ENCODE measurements at regions not wholly inside any gene's neighbourhood (a gene's known extent, or its start where the extent isn't known, plus 50 kb on each side); places are given as distances from the start of the nearest gene placed in this dataset.
"Not testable (repeated sequence)": the region's sequence is repeated elsewhere in the genome, so short reads cannot be mapped to it uniquely, and the experiment has no call there.

GRCh38 chr2:167817908-167818307 lies 429.5 kb downstream of the STK39 start:
- intact Hi-C loops (cut with DNase I) = no loop called here
- TF ChIP-seq CTCF (IDR thresholded peaks at IDR 0.05) = no peak
- no peak for DNase-seq
- Histone ChIP-seq H3K4me1 (no peaks in the 10 kb centered on the region), H3K27ac (no peak overlapping the region), H3K4me3 (no peak overlapping the region), H3K27me3 (no peaks in the 10 kb centered on the region), H3K9me3 (no peaks in the 10 kb centered on the region), H3K36me3 (no peaks in the 10 kb centered on the region)
- no peak for ATAC-seq

GRCh38 chr2:167817422-167817821 lies 430.0 kb downstream of the STK39 start:
- Histone ChIP-seq H3K27me3 (no peaks in the 10 kb centered on the region), H3K4me3 (no peak overlapping the region), H3K36me3 (no peaks in the 10 kb centered on the region), H3K9me3 (no peaks in the 10 kb centered on the region), H3K4me1 (no peaks in the 10 kb centered on the region), H3K27ac (no peak overlapping the region)
- intact Hi-C loops (cut with DNase I) = no loop called here
- DNase-seq = no peak
- no peak for ATAC-seq
- no peak for TF ChIP-seq CTCF (IDR thresholded peaks at IDR 0.05)

- ATAC-seq = no peak
- intact Hi-C loops (cut with DNase I) = no loop called here
- Histone ChIP-seq H3K27ac (no peak overlapping the region), H3K27me3 (no peaks in the 10 kb centered on the region), H3K36me3 (no peaks in the 10 kb centered on the region), H3K9me3 (no peaks in the 10 kb centered on the region), H3K4me1 (no peaks in the 10 kb centered on the region), H3K4me3 (no peak overlapping the region)
- no peak for TF ChIP-seq CTCF (IDR thresholded peaks at IDR 0.05)
- DNase-seq = no peak
These were observed 430.5 kb downstream of the STK39 start for GRCh38 chr2:167816874-167817290.

GRCh38 chr2:167814881-167815718 lies 432.3 kb downstream of the STK39 start:
- Histone ChIP-seq H3K36me3 (no peaks in the 10 kb centered on the region), H3K4me3 (no peak overlapping the region), H3K4me1 (no peaks in the 10 kb centered on the region), H3K27me3 (no peaks in the 10 kb centered on the region), H3K9me3 (no peaks in the 10 kb centered on the region), H3K27ac (no peak overlapping the region)
- ATAC-seq (no peak), DNase-seq (no peak)
- no peak for TF ChIP-seq CTCF (IDR thresholded peaks at IDR 0.05)
- intact Hi-C loops (cut with DNase I) = no loop called here

GRCh38 chr2:167814482-167814880 lies 432.9 kb downstream of the STK39 start:
- H3K9me3 ChIP-seq; intact Hi-C loops (cut with DNase I); H3K4me1 ChIP-seq; H3K27ac ChIP-seq; H3K4me3 ChIP-seq; H3K27me3 ChIP-seq; ATAC-seq; DNase-seq; H3K36me3 ChIP-seq: not testable (repeated sequence)

- ATAC-seq; H3K27ac ChIP-seq; DNase-seq; H3K4me1 ChIP-seq; H3K4me3 ChIP-seq; intact Hi-C loops (cut with DNase I); H3K9me3 ChIP-seq; H3K36me3 ChIP-seq; H3K27me3 ChIP-seq: not testable (repeated sequence)
These were observed 437.6 kb downstream of the STK39 start for GRCh38 chr2:167809799-167810198.
